Endothelial cell of umbilical vein (primary cell): ENCODE measurements at regions not wholly inside any gene's neighbourhood (a gene's known extent, or its start where the extent isn't known, plus 50 kb on each side); places are given as distances from the start of the nearest gene placed in this dataset.

Experiments
- JUN ChIP-seq: IDR thresholded peaks from 2 replicates; pipeline ENCODE4 v1.6.1; 2011; ENCODE audit warnings: borderline replicate concordance, low read depth; ENCODE audit not compliant: insufficient read length, insufficient read depth
- TF ChIP-seq, protein P1 (sequence below), 2 donors: IDR thresholded peaks; 1 replicate in 1 of 2; 2 replicates in 1 of 2; pipeline ENCODE4 v1.5.1; 2011; ENCODE audit warnings: low read length in 2 of 2, mild to moderate bottlenecking in 2 of 2, moderate library complexity in 2 of 2, control low read depth in 1 of 2, inconsistent platforms in 1 of 2, low read depth in 1 of 2; ENCODE audit not compliant: insufficient read depth in 1 of 2; ENCODE audit errors: extremely low read depth in 1 of 2

DNA sequence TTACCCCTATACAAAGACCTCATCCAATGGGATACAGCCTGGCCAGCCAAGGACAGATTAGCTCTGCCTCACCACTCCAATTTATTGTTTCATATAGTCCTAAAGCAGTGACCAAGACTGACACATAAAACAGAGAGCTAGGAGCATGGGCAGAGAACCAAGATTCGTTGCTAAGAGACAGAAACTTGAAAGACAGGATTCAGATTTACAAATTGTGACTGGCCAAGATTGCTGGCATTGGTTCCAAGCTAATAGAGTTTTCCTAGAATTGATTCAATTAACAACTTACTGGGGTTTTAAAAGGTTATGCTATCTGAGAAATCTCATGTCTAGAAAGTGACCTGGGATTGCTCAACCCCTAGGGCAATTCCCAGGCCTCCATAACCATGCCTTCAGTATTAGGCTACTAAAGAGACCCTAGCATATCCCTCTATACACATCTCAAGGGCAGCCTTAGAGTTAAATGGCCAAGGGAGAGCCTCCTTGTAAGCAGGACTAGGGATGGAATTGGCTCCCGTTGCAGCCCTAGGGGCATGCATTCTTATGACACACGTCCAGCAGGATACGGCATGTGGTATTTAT lies 75.6 kb downstream of the ICOS start:
- TF ChIP-seq, protein P1, sequence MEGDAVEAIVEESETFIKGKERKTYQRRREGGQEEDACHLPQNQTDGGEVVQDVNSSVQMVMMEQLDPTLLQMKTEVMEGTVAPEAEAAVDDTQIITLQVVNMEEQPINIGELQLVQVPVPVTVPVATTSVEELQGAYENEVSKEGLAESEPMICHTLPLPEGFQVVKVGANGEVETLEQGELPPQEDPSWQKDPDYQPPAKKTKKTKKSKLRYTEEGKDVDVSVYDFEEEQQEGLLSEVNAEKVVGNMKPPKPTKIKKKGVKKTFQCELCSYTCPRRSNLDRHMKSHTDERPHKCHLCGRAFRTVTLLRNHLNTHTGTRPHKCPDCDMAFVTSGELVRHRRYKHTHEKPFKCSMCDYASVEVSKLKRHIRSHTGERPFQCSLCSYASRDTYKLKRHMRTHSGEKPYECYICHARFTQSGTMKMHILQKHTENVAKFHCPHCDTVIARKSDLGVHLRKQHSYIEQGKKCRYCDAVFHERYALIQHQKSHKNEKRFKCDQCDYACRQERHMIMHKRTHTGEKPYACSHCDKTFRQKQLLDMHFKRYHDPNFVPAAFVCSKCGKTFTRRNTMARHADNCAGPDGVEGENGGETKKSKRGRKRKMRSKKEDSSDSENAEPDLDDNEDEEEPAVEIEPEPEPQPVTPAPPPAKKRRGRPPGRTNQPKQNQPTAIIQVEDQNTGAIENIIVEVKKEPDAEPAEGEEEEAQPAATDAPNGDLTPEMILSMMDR (IDR thresholded peaks at IDR 0.05; ENCODE audit: extremely low read depth in 1 of 2, insufficient read depth in 1 of 2, low read depth in 1 of 2, low read length in 2 of 2) = no peak
- TF ChIP-seq JUN = no peak
